Right lung (tissue), 2 donors: ENCODE measurements at regions not wholly inside any gene's neighbourhood (a gene's known extent, or its start where the extent isn't known, plus 50 kb on each side); places are given as distances from the start of the nearest gene placed in this dataset.
"Not testable (repeated sequence)": the region's sequence is repeated elsewhere in the genome, so short reads cannot be mapped to it uniquely, and the experiment has no call there.

ENCODE experiments used
- DNase-seq, 2 donors: peaks; one replicate each; pipeline ENCODE4 v3.0.0-alpha.2; 2013

DNA sequence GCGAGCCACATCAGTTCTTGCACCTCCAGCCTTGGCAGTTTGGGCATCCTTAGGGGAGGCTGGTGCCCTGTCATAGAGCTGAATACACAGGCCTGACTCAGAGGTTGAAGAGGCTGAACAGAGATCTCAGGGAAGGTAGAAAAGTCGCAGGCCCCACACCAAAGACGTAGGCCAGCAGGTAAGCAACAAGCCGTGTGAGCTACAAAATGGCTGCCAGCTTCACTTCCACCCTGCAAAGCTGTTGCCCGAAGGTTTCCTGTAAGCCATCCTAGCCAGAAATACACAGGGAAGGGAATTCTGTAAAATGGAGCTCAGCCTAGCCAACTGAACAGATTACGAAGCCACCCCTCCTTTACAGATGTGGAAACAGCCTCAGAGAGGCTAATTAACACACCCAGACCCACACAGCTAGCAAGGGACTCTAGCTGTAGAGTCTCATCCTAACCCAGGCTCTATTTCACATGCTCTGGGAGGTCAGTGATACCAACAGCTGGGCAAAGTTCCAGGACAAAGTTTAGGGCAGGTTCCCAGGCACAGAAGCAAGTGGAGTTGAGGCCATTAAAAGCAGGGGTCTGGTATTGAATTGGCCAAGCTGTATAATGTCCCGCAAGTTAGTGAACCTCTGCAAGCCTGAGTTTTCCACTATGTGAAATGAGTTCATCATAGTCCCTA is 66.3 kb upstream of the RASGRF1 start:
- DNase-seq = no peak

DNA sequence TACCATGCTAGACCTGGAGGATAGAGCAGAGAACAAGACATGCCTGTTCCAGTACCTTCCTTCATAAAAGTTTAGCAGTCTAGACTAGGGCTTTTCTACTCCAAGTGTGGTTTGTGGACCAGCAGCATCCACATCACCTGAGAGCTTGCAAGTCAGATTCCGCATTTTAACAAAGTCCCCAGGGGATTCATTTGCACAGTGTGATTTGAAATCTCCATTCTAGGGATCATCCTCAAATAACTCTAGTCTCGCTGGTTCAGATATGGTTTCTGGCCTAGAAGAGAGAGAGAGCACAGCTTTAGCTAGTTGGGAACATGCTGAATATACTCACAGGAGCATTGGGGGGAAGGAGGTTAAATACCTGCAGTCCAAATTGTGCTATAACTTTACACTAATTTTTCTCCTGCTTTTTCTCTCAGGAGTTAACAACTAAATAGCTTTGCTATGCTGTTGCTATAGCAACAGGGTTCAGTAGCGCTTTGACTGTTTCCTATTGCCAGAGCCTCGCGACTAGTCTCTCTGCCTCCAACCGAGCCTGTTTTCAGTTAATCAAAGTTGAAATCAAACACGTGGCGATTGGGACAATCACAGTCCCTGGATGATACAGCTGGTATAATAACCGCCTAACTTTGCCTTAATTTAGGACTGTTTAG is 64.0 kb upstream of the RASGRF1 start:
- peak in 1 of 2 donors; percentile 10 for DNase-seq

DNA sequence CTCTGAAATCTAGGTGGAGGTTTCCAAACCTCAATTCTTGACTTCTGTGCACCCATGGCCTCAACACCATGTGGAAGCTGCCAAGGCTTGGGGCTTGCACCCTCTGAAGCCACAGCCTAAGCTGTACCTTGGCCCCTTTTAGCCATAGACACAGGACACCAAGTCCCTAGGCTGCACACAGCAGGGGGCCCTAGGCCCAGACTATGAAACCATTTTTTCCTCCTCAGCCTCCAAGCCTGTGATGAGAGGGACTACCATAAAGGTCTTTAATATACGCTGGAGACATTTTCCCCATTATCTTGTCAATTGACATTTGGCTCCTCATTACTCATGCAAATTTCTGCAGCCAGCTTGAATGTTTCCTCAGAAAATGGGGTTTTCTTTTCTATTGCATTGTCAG is 53.7 kb upstream of the RASGRF1 start:
- DNase-seq = not testable (repeated sequence)

DNA sequence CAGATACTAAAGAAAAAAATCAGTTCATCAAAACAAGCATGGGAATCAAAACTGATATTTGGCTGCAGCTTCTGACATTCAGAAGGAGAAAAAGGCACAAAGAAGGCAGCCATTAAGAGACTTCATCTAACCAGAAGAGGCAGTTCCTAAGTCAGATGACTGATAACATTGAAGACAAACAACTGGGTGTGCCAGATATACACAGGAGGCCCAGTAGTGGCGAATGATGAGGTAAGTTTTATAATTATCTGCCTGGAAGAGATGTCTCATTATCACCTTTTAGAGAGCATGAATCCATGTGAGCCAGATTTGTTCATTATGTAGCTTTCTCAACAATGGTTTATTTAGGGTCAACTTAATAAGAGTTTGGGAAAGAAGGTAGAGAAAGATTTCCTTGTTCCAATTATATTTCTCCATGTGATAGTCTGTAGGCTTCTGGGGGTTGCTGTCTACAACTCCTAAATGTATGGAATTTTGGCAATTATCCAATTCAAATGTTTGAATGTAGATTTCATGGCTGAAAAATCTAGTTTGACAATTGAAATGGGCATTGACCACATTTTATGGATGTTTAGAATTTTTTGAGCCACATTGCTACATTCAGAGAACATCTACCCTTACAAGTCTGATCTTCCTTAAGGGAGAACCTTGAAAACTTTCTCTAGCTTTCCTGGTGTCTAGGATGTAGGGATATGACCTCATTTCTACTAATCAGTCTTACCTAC is 50.4 kb upstream of the RASGRF1 start:
- no peak for DNase-seq
